ENCODE measurements at regions not wholly inside any gene's neighbourhood (a gene's known extent, or its start where the extent isn't known, plus 50 kb on each side); places are given as distances from the start of the nearest gene placed in this dataset.

DNA sequence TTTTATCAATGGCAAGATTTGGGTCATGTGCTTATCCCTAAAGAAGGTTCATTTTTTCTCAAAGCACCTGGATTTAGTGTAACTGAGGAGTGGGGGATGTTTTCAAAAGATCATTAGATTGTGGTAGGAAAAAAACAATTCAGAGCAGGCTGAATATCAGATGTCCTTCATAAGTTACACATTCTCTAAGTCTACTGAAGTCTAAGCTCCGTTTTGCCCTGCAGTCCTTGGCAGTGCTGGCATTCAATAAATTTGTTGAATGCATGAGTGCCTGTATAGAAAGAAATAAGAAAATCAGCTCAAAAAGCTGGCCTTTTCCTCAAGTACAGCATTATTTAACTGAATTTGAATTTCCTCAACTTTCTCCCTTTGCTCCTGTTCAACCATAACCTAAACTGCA lies 819.0 kb upstream of the GRM7 start:
- no peaks in the 10 kb centered on the region for H3K27me3 Mint-ChIP-seq (ENCODE audit: low read depth in 2 of 2)
- no peak overlapping the region for H3K4me3 Mint-ChIP-seq
- peaks cover 4% of the 10 kb centered on the region for H3K36me3 Mint-ChIP-seq
- no peak for ATAC-seq
- DNase-seq = no peak
- no peak overlapping the region for H3K4me3 ChIP-seq (ENCODE audit: low read length)
- H3K27ac ChIP-seq (ENCODE audit: low read length) = no peak overlapping the region
- H3K27me3 ChIP-seq (ENCODE audit: control insufficient read depth, insufficient read depth, low read length) = no peaks in the 10 kb centered on the region
- H3K36me3 ChIP-seq (ENCODE audit: control insufficient read depth, insufficient read depth, low read length) = no peaks in the 10 kb centered on the region
- no peaks in the 10 kb centered on the region for H3K4me1 Mint-ChIP-seq
- H3K27ac Mint-ChIP-seq = no peak overlapping the region
- TF ChIP-seq CTCF (IDR thresholded peaks at IDR 0.05) = no peak
- intact Hi-C loops (cut with micrococcal nuclease) = no loop called here
- WGBS (ENCODE audit: insufficient coverage) = 75% methylated on average over 1 of the region's 1 CpG
- no peaks in the 10 kb centered on the region for H3K4me1 ChIP-seq (ENCODE audit: control insufficient read depth, insufficient read depth, low read length)
- peaks cover 11 to 23% of the 10 kb centered on the region in 2 donors for H3K9me3 Mint-ChIP-seq
- H3K9me3 ChIP-seq (ENCODE audit: control insufficient read depth, insufficient read depth, low read length) = peaks cover 8% of the 10 kb centered on the region

GRCh38 chr3:6047016-6047415 lies 813.9 kb upstream of the GRM7 start:
- TF ChIP-seq CTCF (IDR thresholded peaks at IDR 0.05) = no peak
- Mint-ChIP-seq H3K9me3 (peaks cover 21 to 36% of the 10 kb centered on the region in 2 donors), H3K36me3 (peaks cover 10% of the 10 kb centered on the region), H3K4me3 (no peak overlapping the region), H3K27me3 (ENCODE audit: low read depth in 2 of 2) (no peaks in the 10 kb centered on the region), H3K27ac (no peak overlapping the region), H3K4me1 (no peaks in the 10 kb centered on the region)
- intact Hi-C loops (cut with micrococcal nuclease) = no loop called here
- no peak for DNase-seq
- Histone ChIP-seq H3K4me1 (ENCODE audit: control insufficient read depth, insufficient read depth, low read length) (no peaks in the 10 kb centered on the region), H3K27ac (ENCODE audit: low read length) (no peak overlapping the region), H3K9me3 (ENCODE audit: control insufficient read depth, insufficient read depth, low read length) (peaks cover 12% of the 10 kb centered on the region), H3K36me3 (ENCODE audit: control insufficient read depth, insufficient read depth, low read length) (no peaks in the 10 kb centered on the region), H3K27me3 (ENCODE audit: control insufficient read depth, insufficient read depth, low read length) (no peaks in the 10 kb centered on the region), H3K4me3 (ENCODE audit: low read length) (no peak overlapping the region)
- 91% methylated on average over 1 of the region's 2 CpGs for WGBS (ENCODE audit: insufficient coverage)
- ATAC-seq = no peak

GRCh38 chr3:6060251-6060650 lies 800.7 kb upstream of the GRM7 start:
- 60% methylated on average over 1 of the region's 1 CpG for WGBS (ENCODE audit: insufficient coverage)
- Mint-ChIP-seq H3K4me1 (no peaks in the 10 kb centered on the region), H3K27ac (no peak overlapping the region), H3K9me3 (peaks cover 20% of the 10 kb centered on the region in 2 donors), H3K27me3 (ENCODE audit: low read depth in 2 of 2) (no peaks in the 10 kb centered on the region), H3K4me3 (no peak overlapping the region), H3K36me3 (peaks cover 6% of the 10 kb centered on the region)
- no peak for TF ChIP-seq CTCF (IDR thresholded peaks at IDR 0.05)
- H3K4me3 ChIP-seq (ENCODE audit: low read length) = no peak overlapping the region
- no peak for DNase-seq
- no peaks in the 10 kb centered on the region for H3K4me1 ChIP-seq (ENCODE audit: control insufficient read depth, insufficient read depth, low read length)
- no peaks in the 10 kb centered on the region for H3K36me3 ChIP-seq (ENCODE audit: control insufficient read depth, insufficient read depth, low read length)
- intact Hi-C loops (cut with micrococcal nuclease) = no loop called here
- no peaks in the 10 kb centered on the region for H3K9me3 ChIP-seq (ENCODE audit: control insufficient read depth, insufficient read depth, low read length)
- no peak overlapping the region for H3K27ac ChIP-seq (ENCODE audit: low read length)
- no peaks in the 10 kb centered on the region for H3K27me3 ChIP-seq (ENCODE audit: control insufficient read depth, insufficient read depth, low read length)
- no peak for ATAC-seq

Measured in natural killer cell (primary cell).